BLaER1 (cell line): ENCODE measurements at regions not wholly inside any gene's neighbourhood (a gene's known extent, or its start where the extent isn't known, plus 50 kb on each side); places are given as distances from the start of the nearest gene placed in this dataset.
"Not testable (repeated sequence)": the region's sequence is repeated elsewhere in the genome, so short reads cannot be mapped to it uniquely, and the experiment has no call there.

Source experiments
- H3K27ac ChIP-seq: shearing (Covaris generic); formaldehyde crosslinking; 2 replicates; pipeline ENCODE4 v1.8.1; 2022
- H3K27me3 ChIP-seq: shearing (Covaris generic); formaldehyde crosslinking; 2 replicates; pipeline ENCODE4 v1.8.1; 2022
- H3K36me3 ChIP-seq: shearing (Covaris generic); formaldehyde crosslinking; 2 replicates; pipeline ENCODE4 v1.8.1; 2022
- H3K4me1 ChIP-seq: shearing (Covaris generic); formaldehyde crosslinking; 2 replicates; pipeline ENCODE4 v1.8.1; 2022
- H3K4me2 ChIP-seq: shearing (Covaris generic); formaldehyde crosslinking; 2 replicates; pipeline ENCODE4 v1.8.1; 2022
- H3K4me3 ChIP-seq: shearing (Covaris generic); formaldehyde crosslinking; 2 replicates; pipeline ENCODE4 v1.8.1; 2022
- H3K9ac ChIP-seq: shearing (Covaris generic); formaldehyde crosslinking; 2 replicates; pipeline ENCODE4 v1.8.1; 2022
- H3K9me3 ChIP-seq: shearing (Covaris generic); formaldehyde crosslinking; 2 replicates; pipeline ENCODE4 v1.8.1; 2022
- H4K20me1 ChIP-seq: shearing (Covaris generic); formaldehyde crosslinking; 2 replicates; pipeline ENCODE4 v1.8.1; 2022

GRCh38 chr1:120531455-120531854, 116.6 kb downstream of the NBPF8 start:
- H3K9ac ChIP-seq, H3K9me3 ChIP-seq, H3K4me1 ChIP-seq, H3K4me2 ChIP-seq, H4K20me1 ChIP-seq, H3K4me3 ChIP-seq, H3K27ac ChIP-seq, H3K27me3 ChIP-seq, H3K36me3 ChIP-seq: not testable (repeated sequence)

GRCh38 chr1:120534361-120535047, 119.7 kb downstream of the NBPF8 start:
- H3K4me1 ChIP-seq, H3K4me3 ChIP-seq, H3K36me3 ChIP-seq, H3K9me3 ChIP-seq, H3K27me3 ChIP-seq, H4K20me1 ChIP-seq, H3K9ac ChIP-seq: not testable (repeated sequence)
- Histone ChIP-seq H3K27ac (0 out of 2 replicates have a peak overlapping the region, but pooled peaks have one; percentile 30), H3K4me2 (peak overlapping the region; percentile 44)

- H3K4me2 ChIP-seq: peak overlapping the region; percentile 44
- not testable (repeated sequence) for H3K9me3 ChIP-seq, H3K4me1 ChIP-seq, H3K9ac ChIP-seq, H3K4me3 ChIP-seq, H3K27me3 ChIP-seq, H4K20me1 ChIP-seq, H3K36me3 ChIP-seq
- 0 out of 2 replicates have a peak overlapping the region, but pooled peaks have one; percentile 30 for H3K27ac ChIP-seq
Measured at GRCh38 chr1:120535052-120535451, 120.2 kb downstream of the NBPF8 start.

GRCh38 chr1:120541394-120541793, 126.6 kb downstream of the NBPF8 start:
- not testable (repeated sequence) for H3K9me3 ChIP-seq, H3K9ac ChIP-seq, H3K4me2 ChIP-seq, H3K27me3 ChIP-seq, H3K36me3 ChIP-seq, H3K4me1 ChIP-seq, H3K27ac ChIP-seq, H4K20me1 ChIP-seq, H3K4me3 ChIP-seq

- H3K27ac ChIP-seq: not testable (repeated sequence)
Measured at GRCh38 chr1:120542365-120542764, 127.5 kb downstream of the NBPF8 start.

GRCh38 chr1:120542940-120543339, 128.1 kb downstream of the NBPF8 start:
- H3K27me3 ChIP-seq, H3K36me3 ChIP-seq, H3K4me3 ChIP-seq, H3K4me2 ChIP-seq, H3K4me1 ChIP-seq, H3K9ac ChIP-seq, H4K20me1 ChIP-seq, H3K27ac ChIP-seq, H3K9me3 ChIP-seq: not testable (repeated sequence)

More at GRCh38 chr1:120542365-120542764, 127.5 kb downstream of the NBPF8 start:
- H3K4me1 ChIP-seq, H3K9me3 ChIP-seq, H3K36me3 ChIP-seq, H4K20me1 ChIP-seq, H3K9ac ChIP-seq, H3K27me3 ChIP-seq, H3K4me2 ChIP-seq, H3K4me3 ChIP-seq: not testable (repeated sequence)

GRCh38 chr1:120544434-120544833, 129.6 kb downstream of the NBPF8 start:
- H3K9ac ChIP-seq, H3K36me3 ChIP-seq, H3K4me2 ChIP-seq, H3K27ac ChIP-seq, H3K27me3 ChIP-seq, H3K4me1 ChIP-seq, H3K4me3 ChIP-seq, H4K20me1 ChIP-seq, H3K9me3 ChIP-seq: not testable (repeated sequence)

- not testable (repeated sequence) for H3K9ac ChIP-seq, H3K4me3 ChIP-seq, H3K36me3 ChIP-seq, H4K20me1 ChIP-seq, H3K9me3 ChIP-seq, H3K4me1 ChIP-seq, H3K27ac ChIP-seq, H3K27me3 ChIP-seq, H3K4me2 ChIP-seq
Measured at GRCh38 chr1:120550335-120550734, 135.5 kb downstream of the NBPF8 start.

GRCh38 chr1:120552190-120552589, 137.4 kb downstream of the NBPF8 start:
- H3K9me3 ChIP-seq, H3K27ac ChIP-seq, H3K27me3 ChIP-seq, H3K4me2 ChIP-seq, H3K36me3 ChIP-seq, H4K20me1 ChIP-seq, H3K9ac ChIP-seq, H3K4me1 ChIP-seq, H3K4me3 ChIP-seq: not testable (repeated sequence)

- not testable (repeated sequence) for H4K20me1 ChIP-seq
Measured at GRCh38 chr1:120557605-120558302, 142.9 kb downstream of the NBPF8 start.

GRCh38 chr1:120558303-120559060, 143.6 kb downstream of the NBPF8 start:
- not testable (repeated sequence) for H3K36me3 ChIP-seq, H3K9me3 ChIP-seq, H3K27ac ChIP-seq, H4K20me1 ChIP-seq, H3K4me2 ChIP-seq, H3K27me3 ChIP-seq, H3K9ac ChIP-seq, H3K4me1 ChIP-seq
- H3K4me3 ChIP-seq: peak overlapping the region; percentile 66

More at GRCh38 chr1:120557605-120558302, 142.9 kb downstream of the NBPF8 start:
- H3K27ac ChIP-seq, H3K27me3 ChIP-seq, H3K9ac ChIP-seq, H3K9me3 ChIP-seq, H3K36me3 ChIP-seq, H3K4me1 ChIP-seq: not testable (repeated sequence)
- peak overlapping the region; percentile 31; the same call in 1 of the 2 replicates for H3K4me3 ChIP-seq
- peak overlapping the region; percentile 52 for H3K4me2 ChIP-seq

GRCh38 chr1:120561767-120562166, 146.9 kb downstream of the NBPF8 start:
- not testable (repeated sequence) for H4K20me1 ChIP-seq, H3K27ac ChIP-seq, H3K4me3 ChIP-seq, H3K36me3 ChIP-seq, H3K9ac ChIP-seq, H3K4me2 ChIP-seq, H3K4me1 ChIP-seq, H3K27me3 ChIP-seq, H3K9me3 ChIP-seq

GRCh38 chr1:120565396-120565795, 150.6 kb downstream of the NBPF8 start:
- H4K20me1 ChIP-seq, H3K27me3 ChIP-seq, H3K9ac ChIP-seq, H3K4me2 ChIP-seq, H3K27ac ChIP-seq, H3K4me3 ChIP-seq, H3K4me1 ChIP-seq, H3K9me3 ChIP-seq, H3K36me3 ChIP-seq: not testable (repeated sequence)

GRCh38 chr1:120567620-120568019, 152.8 kb downstream of the NBPF8 start:
- not testable (repeated sequence) for H3K4me1 ChIP-seq, H3K4me2 ChIP-seq, H4K20me1 ChIP-seq, H3K36me3 ChIP-seq, H3K9me3 ChIP-seq, H3K27me3 ChIP-seq, H3K9ac ChIP-seq, H3K27ac ChIP-seq, H3K4me3 ChIP-seq
